Uterus (tissue), 3 donors: ENCODE measurements at regions not wholly inside any gene's neighbourhood (a gene's known extent, or its start where the extent isn't known, plus 50 kb on each side); places are given as distances from the start of the nearest gene placed in this dataset.

ENCODE experiments used
- DNase-seq, 2 donors: peaks; one replicate each; pipeline ENCODE4 v3.0.0-alpha.2; 2019 to 2020
- H3K27ac ChIP-seq, 2 donors: fragments of 200-600 bp; sonication (generic); 1 replicate in 1 of 2; 2 replicates in 1 of 2; pipeline ENCODE4 v1.5.1; 2016 to 2018
- H3K27me3 ChIP-seq, 2 donors: fragments of 200-600 bp; sonication (generic); one replicate each; pipeline ENCODE4 v1.5.1; 2018 to 2019; ENCODE audit warnings: control low read depth in 1 of 2
- H3K36me3 ChIP-seq, 2 donors: fragments of 200-600 bp; sonication (generic); one replicate each; pipeline ENCODE4 v1.5.1; 2019; ENCODE audit warnings: control low read depth in 1 of 2
- H3K4me1 ChIP-seq, 2 donors: fragments of 200-600 bp; sonication (generic); one replicate each; pipeline ENCODE4 v1.5.1; 2018 to 2019; ENCODE audit warnings: control low read depth in 1 of 2
- H3K4me3 ChIP-seq, 2 donors: fragments of 200-600 bp; sonication (generic); 1 replicate in 1 of 2; 2 replicates in 1 of 2; pipeline ENCODE4 v1.5.1; 2018 to 2019; ENCODE audit warnings: mild to moderate bottlenecking in 1 of 2
- H3K9me3 ChIP-seq, 2 donors: fragments of 200-600 bp; sonication (generic); one replicate each; pipeline ENCODE4 v1.5.1; 2019; ENCODE audit warnings: control low read depth in 1 of 2
- CTCF ChIP-seq, 4 experiments: fragments of 200-600 bp in 2 of 4; fragments of 450-650 bp in 2 of 4; sonication (generic) in 2 of 4; IDR thresholded peaks; one replicate each; pipeline ENCODE4 v1.5.1; 2016 to 2019; ENCODE audit warnings: antibody characterized with exemption in 4 of 4, mild to moderate bottlenecking in 2 of 4, moderate library complexity in 1 of 4
- POLR2A ChIP-seq, 2 donors: fragments of 450-650 bp; IDR thresholded peaks; one replicate each; pipeline ENCODE4 v1.6.1; 2016; ENCODE audit warnings: antibody characterized with exemption in 2 of 2, mild to moderate bottlenecking in 1 of 2, moderate library complexity in 1 of 2
- intact Hi-C: fragments of 100-400 bp; cut with DNase I; formaldehyde crosslinking; loops from one replicate; pipeline ENCODE4 v1.15.1; 2023; ENCODE audit warnings: low total_unique reads
- donor health status: DM: yes; HTN: yes; CAD: no.

DNA sequence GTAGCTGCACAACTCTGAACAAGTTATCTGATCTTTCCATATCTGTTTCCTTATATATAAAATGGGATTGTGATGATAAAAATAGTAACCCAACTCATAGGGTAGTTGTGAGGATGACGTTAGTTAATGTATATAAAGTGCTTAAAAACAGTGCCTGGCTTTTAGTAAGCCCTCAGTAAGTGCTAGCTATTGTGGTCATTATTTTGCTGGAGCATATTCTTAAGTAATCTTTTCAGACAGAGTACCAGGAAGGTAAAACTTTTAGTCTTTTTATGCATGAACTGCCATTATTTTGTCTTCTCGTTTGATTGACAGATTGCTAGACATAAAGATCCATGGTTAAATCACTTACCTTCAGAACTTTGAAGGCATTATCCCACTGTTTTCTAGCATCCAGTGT lies 62.5 kb upstream of the SIM2 start:
- Histone ChIP-seq H3K4me1 (no peaks in the 10 kb centered on the region), H3K27me3 (no peaks in the 10 kb centered on the region), H3K9me3 (peaks cover 0 to 2% of the 10 kb centered on the region in 2 donors), H3K27ac (no peak overlapping the region), H3K36me3 (no peaks in the 10 kb centered on the region), H3K4me3 (no peak overlapping the region)
- intact Hi-C loops: no loop called here
- no peak for TF ChIP-seq CTCF (IDR thresholded peaks at IDR 0.05)
- TF ChIP-seq POLR2A (IDR thresholded peaks at IDR 0.05): no peak
- DNase-seq: no peak

GRCh38 chr21:36639769-36640168 lies 59.1 kb upstream of the SIM2 start:
- Histone ChIP-seq H3K4me3 (no peak overlapping the region), H3K27me3 (no peaks in the 10 kb centered on the region), H3K4me1 (no peaks in the 10 kb centered on the region), H3K9me3 (peaks cover 0 to 2% of the 10 kb centered on the region in 2 donors), H3K27ac (no peak overlapping the region), H3K36me3 (no peaks in the 10 kb centered on the region)
- no peak for DNase-seq
- no peak for TF ChIP-seq POLR2A (IDR thresholded peaks at IDR 0.05)
- no peak for TF ChIP-seq CTCF (IDR thresholded peaks at IDR 0.05)
- intact Hi-C loops: no loop called here

DNA sequence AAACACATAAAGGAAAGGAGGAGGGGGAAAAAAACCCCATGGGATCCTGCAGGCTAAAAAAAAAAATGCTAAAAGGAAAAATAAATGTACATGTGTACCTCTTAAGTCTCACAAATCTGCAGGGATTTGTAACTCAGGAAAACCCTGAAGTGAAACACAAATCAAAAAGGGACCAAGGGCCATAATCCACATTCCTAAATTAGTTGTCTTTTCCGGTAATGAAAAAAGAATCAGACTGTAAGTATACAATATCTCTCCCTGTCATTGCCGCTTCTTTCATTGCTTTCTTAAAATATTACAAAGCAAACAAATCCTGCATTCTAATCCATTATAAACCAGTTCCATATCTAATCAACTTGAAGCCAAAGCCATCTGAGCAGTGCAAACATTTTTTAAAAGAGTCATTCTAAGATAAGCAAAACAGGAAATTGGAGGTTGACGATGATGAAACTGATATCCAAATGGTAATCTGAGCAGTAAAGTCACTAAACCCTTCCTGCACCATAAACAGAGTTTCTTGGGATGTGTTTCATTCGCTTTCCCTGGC lies 58.7 kb upstream of the SIM2 start:
- Histone ChIP-seq H3K4me1 (no peaks in the 10 kb centered on the region), H3K27ac (no peak overlapping the region), H3K27me3 (no peaks in the 10 kb centered on the region), H3K36me3 (no peaks in the 10 kb centered on the region), H3K9me3 (peaks cover 0 to 2% of the 10 kb centered on the region in 2 donors), H3K4me3 (no peak overlapping the region)
- TF ChIP-seq CTCF (IDR thresholded peaks at IDR 0.05) (no peak), POLR2A (IDR thresholded peaks at IDR 0.05) (no peak)
- no peak for DNase-seq
- intact Hi-C loops: no loop called here

DNA sequence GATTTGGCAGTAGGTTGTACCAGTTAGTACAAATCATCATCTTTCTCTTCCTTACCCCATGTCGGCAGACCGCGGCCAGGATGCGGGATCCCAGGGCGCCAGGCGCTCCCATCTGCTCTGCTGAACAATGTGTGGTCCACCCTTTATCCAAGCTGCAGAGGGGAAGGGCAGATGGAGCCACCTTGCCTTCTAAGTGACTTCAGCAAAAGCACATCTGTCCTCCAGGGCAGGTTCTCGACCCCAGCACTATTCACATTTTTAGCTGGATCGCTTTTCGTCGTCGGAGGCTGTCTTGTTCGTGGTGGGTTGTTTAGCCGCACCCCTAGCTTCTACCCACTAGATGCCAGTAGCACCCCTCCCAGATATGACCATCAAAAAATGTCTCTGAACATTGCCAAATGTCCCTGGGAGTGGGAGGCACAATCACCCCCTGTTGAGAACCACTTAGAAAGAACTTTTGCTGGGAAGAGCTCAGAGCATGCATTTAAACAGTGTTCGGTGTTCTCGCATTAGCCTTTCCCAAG lies 58.1 kb upstream of the SIM2 start:
- H3K9me3 ChIP-seq: peaks cover 0 to 2% of the 10 kb centered on the region in 2 donors
- DNase-seq: no peak
- no peaks in the 10 kb centered on the region for H3K36me3 ChIP-seq
- no peaks in the 10 kb centered on the region for H3K27me3 ChIP-seq
- no peaks in the 10 kb centered on the region for H3K4me1 ChIP-seq
- H3K4me3 ChIP-seq: no peak overlapping the region
- intact Hi-C loops: no loop called here
- TF ChIP-seq CTCF (IDR thresholded peaks at IDR 0.05): no peak
- TF ChIP-seq POLR2A (IDR thresholded peaks at IDR 0.05): no peak
- H3K27ac ChIP-seq: no peak overlapping the region

GRCh38 chr21:36641346-36641745 lies 57.6 kb upstream of the SIM2 start:
- no peak for DNase-seq

More at GRCh38 chr21:36641346-36641745, 57.6 kb upstream of the SIM2 start:
- H3K27ac ChIP-seq: no peak overlapping the region
- H3K9me3 ChIP-seq: peaks cover 0 to 2% of the 10 kb centered on the region in 2 donors
- intact Hi-C loops: no loop called here
- H3K36me3 ChIP-seq: no peaks in the 10 kb centered on the region
- no peak overlapping the region for H3K4me3 ChIP-seq
- no peaks in the 10 kb centered on the region for H3K4me1 ChIP-seq
- no peaks in the 10 kb centered on the region for H3K27me3 ChIP-seq
- TF ChIP-seq CTCF (IDR thresholded peaks at IDR 0.05): no peak
